Activated CD4-positive, CD25-positive, alpha-beta regulatory T cell treated with anti-CD3 and anti-CD28 coated beads, Interleukin-2, amount 50 U/mL, for 24 hours (primary cell): ENCODE measurements at regions not wholly inside any gene's neighbourhood (a gene's known extent, or its start where the extent isn't known, plus 50 kb on each side); places are given as distances from the start of the nearest gene placed in this dataset.
"Not testable (repeated sequence)": the region's sequence is repeated elsewhere in the genome, so short reads cannot be mapped to it uniquely, and the experiment has no call there.

Experiments used
- ATAC-seq, 2 donors: fragments of 150-1000 bp; cut with Tn5 transposase; one replicate each; pipeline ENCODE4 v1.10.0; 2021; ENCODE audit warnings: mild to moderate bottlenecking in 1 of 2, moderate library complexity in 1 of 2

DNA sequence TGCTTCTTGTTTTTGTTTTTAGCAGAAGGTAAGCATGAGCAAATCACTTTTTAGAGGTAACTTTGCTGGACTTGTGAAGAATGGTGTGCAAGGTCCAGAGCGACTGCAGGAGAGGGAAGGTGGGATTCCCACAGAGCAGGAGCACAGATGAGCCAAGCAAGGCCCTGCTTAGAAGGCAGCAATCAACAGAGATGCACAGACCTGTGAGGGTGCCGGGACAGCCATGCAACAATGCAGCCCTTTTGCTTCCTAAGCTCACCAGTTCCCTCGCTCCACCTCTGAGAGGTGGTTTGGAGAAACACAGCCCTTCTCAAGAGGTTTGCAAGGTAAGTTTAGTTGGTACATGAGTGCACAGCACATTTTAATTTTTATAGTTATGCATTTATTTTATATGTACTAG is 85.1 kb upstream of the FBXO28 start:
- ATAC-seq: not testable (repeated sequence)

DNA sequence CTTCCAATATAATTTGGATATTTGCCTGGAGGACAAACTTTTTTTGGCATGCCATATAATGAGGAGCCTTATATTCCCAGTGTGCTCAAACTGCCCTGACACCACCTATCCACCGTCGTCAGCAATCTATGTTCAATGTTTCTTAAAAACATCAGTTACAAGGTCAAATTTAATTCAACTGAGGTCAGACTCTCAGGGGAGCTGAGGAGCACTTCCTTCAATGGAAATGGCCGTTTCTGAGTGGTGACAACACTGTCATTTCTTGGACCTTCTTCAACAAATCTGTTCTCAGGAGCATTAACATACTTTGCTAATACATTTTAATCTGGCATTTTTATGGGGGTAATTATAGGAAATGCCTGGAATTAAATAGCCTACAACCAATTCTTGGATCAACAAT is 90.8 kb upstream of the FBXO28 start:
- ATAC-seq: not testable (repeated sequence)

- ATAC-seq: not testable (repeated sequence)
These were observed 91.5 kb upstream of the FBXO28 start for GRCh38 chr1:224022249-224022970.

- ATAC-seq: not testable (repeated sequence)
These were observed 94.0 kb upstream of the FBXO28 start for GRCh38 chr1:224019866-224020265.

GRCh38 chr1:224015782-224016181 is 98.1 kb upstream of the FBXO28 start:
- not testable (repeated sequence) for ATAC-seq

- ATAC-seq: no peak
These were observed 99.6 kb upstream of the FBXO28 start for GRCh38 chr1:224014330-224014649.

DNA sequence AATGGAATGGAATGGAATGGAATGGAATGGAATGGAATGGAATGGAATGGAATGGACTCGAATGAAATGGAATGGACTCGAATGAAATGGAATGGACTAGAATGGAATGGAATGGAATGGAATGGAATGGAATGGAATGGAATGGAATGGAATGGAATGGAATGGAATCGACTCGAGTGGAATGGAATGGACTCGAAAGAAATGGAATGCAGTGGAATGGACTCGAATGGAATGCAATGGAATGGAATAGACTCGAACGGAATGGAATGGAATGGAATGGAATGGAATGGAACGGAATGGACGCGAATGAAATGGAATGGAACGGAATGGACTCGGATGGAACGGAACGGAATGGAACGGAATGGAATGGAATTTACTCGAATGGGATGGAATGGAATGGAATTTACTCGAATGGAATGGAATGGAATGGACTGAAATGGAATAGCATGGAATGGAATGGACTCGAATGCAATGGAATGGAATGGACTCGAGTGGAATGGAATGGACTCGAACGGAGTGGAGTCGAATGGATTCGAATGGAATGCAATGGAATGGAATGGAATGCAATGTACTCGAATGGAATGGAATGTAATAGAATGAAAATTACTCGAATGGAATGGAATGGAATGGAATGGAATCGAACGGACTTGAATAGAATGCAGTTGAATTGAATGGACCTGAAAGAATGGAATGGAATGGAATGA is 100.1 kb upstream of the FBXO28 start:
- not testable (repeated sequence) for ATAC-seq

- ATAC-seq: not testable (repeated sequence)
These were observed 101.0 kb upstream of the FBXO28 start for GRCh38 chr1:224012807-224013434.

DNA sequence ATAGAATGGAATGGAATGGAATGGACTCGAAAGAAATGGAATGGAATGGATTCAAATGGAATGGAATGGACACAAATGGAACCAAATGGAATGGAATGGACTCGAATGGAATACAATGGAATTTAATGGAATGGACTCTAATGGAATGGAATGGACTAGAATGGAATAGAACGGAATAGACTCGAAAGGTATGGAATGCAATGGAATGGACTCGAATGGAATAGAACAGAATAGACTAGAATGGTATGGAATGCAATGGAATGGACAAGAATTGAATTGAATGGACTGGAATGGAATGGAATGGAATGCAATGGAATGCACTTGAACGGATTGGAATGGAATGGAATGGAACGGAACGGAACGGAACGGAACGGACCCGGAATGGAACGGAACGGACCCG is 101.7 kb upstream of the FBXO28 start:
- ATAC-seq: not testable (repeated sequence)

DNA sequence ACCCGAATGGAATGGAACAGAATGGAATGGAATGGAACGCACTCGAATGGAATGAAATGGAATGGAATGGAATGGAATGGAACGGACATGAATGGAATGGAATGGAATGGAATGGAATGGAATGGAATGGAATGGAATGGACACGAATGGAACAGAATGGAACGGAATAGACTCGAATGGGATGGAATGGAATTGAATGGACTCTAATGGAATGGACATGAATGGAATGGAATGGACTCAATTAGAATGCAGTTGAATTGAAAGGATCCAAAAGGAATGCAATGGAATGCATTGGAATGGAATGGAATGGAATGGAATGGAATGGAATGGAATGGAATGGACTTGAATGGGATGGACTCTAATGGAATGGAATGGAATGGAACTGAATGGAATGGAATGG is 102.2 kb upstream of the FBXO28 start:
- not testable (repeated sequence) for ATAC-seq

DNA sequence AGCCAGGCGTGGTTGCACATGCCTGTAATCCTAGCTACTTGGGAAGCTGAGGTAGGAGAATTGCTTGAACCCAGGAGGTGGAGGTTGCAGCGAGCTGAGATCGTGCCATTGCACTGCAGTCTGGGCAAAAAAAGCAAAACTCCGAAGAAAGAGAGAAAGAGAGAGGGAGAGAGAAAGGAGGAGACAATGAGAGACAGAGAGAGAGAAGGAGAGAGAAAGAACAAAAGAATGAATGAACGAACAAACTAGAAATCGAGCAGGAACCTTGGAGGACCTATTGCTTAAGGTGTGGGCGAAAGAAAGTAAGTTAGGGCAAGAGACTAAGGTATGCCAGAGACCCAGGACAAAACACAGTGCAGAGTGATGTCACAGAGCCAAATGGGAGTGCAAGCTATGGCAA is 102.8 kb upstream of the FBXO28 start:
- ATAC-seq: not testable (repeated sequence)

DNA sequence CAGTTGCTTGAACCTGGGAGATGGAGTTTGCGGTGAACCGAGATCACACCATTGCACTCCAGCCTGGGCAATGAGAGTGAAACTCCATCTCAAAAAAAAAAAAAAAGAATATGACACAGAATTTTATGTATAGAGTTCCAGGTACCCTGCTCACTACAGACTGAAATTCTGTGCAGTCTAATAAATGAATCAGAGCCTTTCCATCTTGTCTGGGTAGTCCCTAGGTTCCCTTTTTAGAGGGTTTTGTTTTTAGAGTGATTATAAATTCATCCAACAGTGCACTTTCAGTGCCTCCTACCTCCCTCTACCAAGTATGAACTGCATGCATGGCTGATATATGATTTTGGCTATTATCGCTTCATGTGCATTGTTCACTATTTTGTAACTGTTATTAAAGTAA is 107.9 kb upstream of the FBXO28 start:
- ATAC-seq: not testable (repeated sequence)

DNA sequence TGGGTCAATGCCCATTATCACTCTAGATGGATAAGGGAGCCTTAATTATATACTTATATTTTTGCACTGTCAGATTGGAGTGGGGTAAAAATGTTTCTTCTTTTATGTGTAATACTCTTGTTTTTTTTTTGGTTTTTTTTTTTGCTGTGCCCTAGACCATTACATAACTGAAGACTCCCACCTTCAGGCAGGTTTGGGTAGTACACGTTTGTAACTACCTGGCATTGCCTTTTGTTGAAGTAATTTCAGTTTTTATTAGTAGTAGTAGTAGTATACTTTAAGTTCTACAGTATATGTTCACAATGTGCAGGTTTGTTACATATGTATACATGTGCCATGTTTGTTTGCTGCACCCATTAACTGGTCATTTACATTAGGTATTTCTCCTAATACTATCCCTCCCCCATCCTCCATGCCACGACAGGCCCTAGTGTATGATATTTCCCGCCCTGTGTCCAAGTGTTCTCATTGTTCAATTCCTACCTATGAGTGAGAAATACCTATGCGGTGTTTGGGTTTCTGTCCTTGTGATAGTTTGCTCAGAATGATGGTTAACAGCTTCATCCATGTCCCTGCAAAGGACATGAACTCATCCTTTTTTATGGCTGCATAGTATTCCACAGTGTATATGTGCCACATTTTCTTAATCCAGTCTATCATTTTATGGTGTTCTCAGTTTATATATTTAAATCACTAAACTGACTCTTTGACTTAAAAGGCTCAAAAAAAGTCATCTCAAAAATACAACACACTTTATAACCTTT is 109.2 kb upstream of the FBXO28 start:
- not testable (repeated sequence) for ATAC-seq

GRCh38 chr1:224003896-224004295 is 110.0 kb upstream of the FBXO28 start:
- not testable (repeated sequence) for ATAC-seq

DNA sequence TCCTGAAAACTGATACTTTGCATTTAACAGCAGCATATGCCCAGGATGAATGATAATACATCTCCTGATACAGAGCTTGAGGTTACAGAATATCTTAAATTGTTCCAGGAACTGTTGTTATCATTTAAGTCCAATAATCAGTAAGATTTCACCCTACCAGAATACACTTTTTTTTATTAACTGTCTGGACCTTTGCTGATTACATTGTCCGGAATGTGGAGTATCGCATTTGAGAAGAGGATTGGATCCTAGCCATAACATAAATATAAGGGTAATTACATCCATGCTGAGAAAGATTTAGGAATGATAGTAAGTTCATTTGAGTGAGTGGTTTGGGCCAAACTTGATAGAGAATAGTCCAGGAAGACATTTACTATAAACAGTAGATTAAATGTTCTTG is 112.2 kb upstream of the FBXO28 start:
- ATAC-seq: not testable (repeated sequence)

GRCh38 chr1:223999761-224000160 is 114.2 kb upstream of the FBXO28 start:
- not testable (repeated sequence) for ATAC-seq

GRCh38 chr1:223998676-223999455 is 115.0 kb upstream of the FBXO28 start:
- not testable (repeated sequence) for ATAC-seq

- ATAC-seq: not testable (repeated sequence)
These were observed 117.5 kb upstream of the FBXO28 start for GRCh38 chr1:223996376-223996775.

DNA sequence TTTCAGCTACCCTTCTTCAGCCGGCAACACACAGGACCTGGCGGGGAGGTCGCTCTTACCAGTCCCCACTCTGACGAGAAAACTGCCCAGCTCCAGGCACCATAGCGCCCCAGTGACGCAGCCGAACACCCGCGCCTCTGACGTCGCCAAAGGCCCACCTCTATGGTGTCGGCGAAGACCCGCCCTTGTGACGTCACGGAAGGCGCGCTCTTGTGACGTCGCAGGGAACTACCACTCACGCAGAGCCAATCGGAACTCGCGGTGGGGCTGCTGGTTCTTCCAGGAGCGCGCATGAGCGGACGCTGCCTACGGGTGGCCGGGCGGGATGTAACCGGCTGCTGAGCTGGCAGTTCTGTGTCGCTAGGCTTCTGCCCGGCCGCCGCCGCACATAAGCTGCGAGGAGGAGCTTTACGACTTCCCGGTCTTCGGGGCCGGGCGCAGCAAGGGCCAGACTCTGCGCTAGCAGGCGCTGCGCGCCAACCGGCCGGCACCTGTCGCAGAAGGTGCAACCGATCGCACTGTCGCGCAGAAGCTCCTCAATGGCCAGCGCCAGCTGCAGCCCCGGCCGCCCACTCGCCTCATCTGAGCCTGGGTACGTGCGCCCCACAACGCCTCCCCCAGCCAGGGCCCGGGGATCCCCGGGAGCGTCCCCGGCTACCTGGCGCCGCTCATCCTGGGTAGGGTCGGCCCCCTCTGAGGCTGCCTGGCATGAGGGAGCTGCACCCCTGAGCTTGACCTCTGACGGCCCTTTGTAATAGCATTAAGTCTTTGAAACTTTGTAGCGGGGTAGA is 121.3 kb upstream of the FBXO28 start:
- peak; percentile 99 for ATAC-seq

GRCh38 chr1:223991297-223991857 is 122.5 kb upstream of the FBXO28 start:
- not testable (repeated sequence) for ATAC-seq

DNA sequence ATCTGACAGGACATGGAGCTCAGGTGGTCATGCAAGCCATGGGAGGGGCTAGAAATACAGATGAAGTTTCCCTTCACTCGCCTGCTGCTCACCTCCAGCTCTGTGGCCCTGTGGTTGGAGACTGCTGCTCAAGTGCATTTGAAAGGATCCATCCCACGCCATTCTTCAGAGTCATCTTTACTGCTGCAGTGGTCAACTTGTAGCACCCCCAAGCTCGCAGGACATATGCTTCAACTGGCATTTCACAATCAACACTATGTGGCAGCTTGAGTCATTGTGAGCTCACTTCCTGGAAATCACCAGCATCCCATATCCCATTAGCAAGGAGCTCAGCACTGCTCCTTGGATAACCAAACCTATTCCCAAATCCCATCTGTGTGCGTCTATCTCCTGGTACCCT is 116.2 kb upstream of the TP53BP2 start:
- not testable (repeated sequence) for ATAC-seq
